ENCODE measurements at regions not wholly inside any gene's neighbourhood (a gene's known extent, or its start where the extent isn't known, plus 50 kb on each side); places are given as distances from the start of the nearest gene placed in this dataset.
A peak's percentile ranks its signal among the peaks of the same experiment; 100 is the strongest.

DNA sequence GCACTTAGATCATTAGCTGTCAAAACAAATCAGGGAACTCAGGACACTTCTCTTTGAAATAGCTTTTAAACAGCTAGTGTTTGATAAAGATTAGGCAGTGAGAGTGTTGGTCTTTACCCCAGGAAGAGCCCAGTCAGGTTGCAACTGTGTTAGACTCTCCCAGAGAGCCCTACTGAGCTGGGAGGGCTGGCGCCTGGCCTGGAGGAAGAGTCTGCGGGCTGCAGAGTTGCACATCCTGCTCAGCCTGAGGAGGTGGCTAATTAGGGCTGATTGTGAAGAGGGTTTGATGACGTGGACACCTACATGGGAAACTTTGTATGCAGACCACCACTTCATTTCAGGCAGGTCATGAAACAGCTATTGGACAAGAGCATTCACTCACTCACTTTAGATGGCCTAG is 112.0 kb downstream of the TMEM174 start:
- H3K36me3 ChIP-seq (ENCODE audit: low read depth): no peaks in the 10 kb centered on the region
- DNase-seq: no peak
- ATAC-seq: no peak
- intact Hi-C loops (cut with DNase I, micrococcal nuclease): no loop called here
- no peaks in the 10 kb centered on the region for H3K4me1 ChIP-seq (ENCODE audit: low read depth)
- H3K4me3 ChIP-seq: no peak overlapping the region
- TF ChIP-seq, protein P1, sequence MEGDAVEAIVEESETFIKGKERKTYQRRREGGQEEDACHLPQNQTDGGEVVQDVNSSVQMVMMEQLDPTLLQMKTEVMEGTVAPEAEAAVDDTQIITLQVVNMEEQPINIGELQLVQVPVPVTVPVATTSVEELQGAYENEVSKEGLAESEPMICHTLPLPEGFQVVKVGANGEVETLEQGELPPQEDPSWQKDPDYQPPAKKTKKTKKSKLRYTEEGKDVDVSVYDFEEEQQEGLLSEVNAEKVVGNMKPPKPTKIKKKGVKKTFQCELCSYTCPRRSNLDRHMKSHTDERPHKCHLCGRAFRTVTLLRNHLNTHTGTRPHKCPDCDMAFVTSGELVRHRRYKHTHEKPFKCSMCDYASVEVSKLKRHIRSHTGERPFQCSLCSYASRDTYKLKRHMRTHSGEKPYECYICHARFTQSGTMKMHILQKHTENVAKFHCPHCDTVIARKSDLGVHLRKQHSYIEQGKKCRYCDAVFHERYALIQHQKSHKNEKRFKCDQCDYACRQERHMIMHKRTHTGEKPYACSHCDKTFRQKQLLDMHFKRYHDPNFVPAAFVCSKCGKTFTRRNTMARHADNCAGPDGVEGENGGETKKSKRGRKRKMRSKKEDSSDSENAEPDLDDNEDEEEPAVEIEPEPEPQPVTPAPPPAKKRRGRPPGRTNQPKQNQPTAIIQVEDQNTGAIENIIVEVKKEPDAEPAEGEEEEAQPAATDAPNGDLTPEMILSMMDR (IDR thresholded peaks at IDR 0.05): no peak
- no peaks in the 10 kb centered on the region for H3K9me3 ChIP-seq

DNA sequence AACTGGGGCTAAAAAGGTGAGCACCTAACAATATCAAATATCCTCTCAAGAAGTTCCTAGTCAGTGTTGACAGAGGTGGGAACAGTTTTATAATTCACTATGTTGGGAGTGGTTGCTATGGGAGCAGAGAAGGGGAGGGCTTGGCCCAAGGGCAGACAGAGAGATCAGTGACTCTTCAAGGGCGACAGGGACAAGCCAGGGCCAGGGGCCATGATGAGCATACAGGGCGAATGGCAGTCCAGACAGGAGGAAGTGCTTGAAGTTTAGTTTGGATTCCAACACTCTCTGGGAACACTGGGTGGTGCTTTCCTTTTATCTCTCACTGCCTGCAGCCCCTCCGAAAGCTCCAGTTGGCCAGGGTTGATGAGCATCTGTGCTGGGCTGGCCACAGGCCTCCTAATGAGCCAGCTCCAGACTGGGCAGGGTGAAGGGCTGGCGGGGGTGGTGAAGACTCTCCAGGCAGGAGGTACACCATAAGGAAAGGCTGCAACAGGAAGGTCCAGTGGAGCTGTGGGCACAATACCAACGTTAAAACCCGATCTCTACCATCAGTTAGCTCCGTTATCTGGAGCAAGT is 111.3 kb downstream of the TMEM174 start:
- intact Hi-C loops (cut with DNase I, micrococcal nuclease): no loop called here
- DNase-seq (no peak), ATAC-seq (no peak)
- TF ChIP-seq, protein P1 (IDR thresholded peaks at IDR 0.05): no peak
- H3K4me1 ChIP-seq (ENCODE audit: low read depth): no peaks in the 10 kb centered on the region
- H3K4me3 ChIP-seq: no peak overlapping the region
- no peaks in the 10 kb centered on the region for H3K36me3 ChIP-seq (ENCODE audit: low read depth)
- no peaks in the 10 kb centered on the region for H3K9me3 ChIP-seq

DNA sequence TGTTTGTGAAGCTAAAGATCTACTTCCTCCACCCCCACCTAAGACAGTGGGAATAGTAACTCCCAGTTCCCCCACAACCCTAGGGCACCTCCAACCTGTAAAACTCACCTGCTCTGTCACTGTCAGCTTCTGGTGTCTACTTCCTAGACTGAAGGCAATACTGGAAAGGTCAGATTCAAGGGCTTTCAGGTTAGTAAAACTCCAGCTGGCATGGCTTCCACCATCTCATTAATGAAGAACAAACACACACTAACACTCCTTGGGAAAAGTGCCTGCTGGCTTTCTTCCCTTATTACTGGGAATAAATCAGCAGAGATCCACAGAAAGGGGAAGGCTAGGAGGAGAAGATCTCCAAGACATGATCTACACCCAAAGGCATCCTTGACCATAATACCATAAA is 109.9 kb downstream of the TMEM174 start:
- no peaks in the 10 kb centered on the region for H3K4me1 ChIP-seq (ENCODE audit: low read depth)
- H3K9me3 ChIP-seq: no peaks in the 10 kb centered on the region
- TF ChIP-seq, protein P1 (IDR thresholded peaks at IDR 0.05): no peak
- H3K4me3 ChIP-seq: no peak overlapping the region
- ATAC-seq (no peak), DNase-seq (no peak)
- intact Hi-C loops (cut with DNase I, micrococcal nuclease): no loop called here
- H3K36me3 ChIP-seq (ENCODE audit: low read depth): no peaks in the 10 kb centered on the region

DNA sequence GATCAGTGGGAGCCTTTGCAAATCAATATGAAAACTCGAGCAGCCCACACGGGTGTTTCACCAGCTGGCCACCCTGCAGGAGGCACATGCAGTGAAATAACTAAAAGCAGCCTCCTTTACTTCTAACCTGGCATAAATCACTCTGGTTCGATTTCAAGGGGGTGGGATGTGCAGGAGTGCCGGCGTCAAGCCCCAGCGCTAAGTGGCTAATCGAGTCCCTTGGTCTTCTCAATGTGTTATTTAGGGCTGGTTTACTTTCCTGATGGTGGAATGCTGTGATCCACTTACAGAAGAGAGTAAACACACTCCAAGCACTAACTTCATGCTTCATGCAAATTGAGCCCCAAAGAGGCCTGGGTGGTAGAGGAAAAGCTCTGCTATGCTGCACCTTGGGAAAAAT is 109.4 kb downstream of the TMEM174 start:
- H3K4me1 ChIP-seq (ENCODE audit: low read depth): no peaks in the 10 kb centered on the region
- no peak for DNase-seq
- H3K36me3 ChIP-seq (ENCODE audit: low read depth): no peaks in the 10 kb centered on the region
- no peak overlapping the region for H3K4me3 ChIP-seq
- ATAC-seq: no peak
- intact Hi-C loops (cut with DNase I, micrococcal nuclease): no loop called here
- no peaks in the 10 kb centered on the region for H3K9me3 ChIP-seq
- TF ChIP-seq, protein P1 (IDR thresholded peaks at IDR 0.05): no peak

DNA sequence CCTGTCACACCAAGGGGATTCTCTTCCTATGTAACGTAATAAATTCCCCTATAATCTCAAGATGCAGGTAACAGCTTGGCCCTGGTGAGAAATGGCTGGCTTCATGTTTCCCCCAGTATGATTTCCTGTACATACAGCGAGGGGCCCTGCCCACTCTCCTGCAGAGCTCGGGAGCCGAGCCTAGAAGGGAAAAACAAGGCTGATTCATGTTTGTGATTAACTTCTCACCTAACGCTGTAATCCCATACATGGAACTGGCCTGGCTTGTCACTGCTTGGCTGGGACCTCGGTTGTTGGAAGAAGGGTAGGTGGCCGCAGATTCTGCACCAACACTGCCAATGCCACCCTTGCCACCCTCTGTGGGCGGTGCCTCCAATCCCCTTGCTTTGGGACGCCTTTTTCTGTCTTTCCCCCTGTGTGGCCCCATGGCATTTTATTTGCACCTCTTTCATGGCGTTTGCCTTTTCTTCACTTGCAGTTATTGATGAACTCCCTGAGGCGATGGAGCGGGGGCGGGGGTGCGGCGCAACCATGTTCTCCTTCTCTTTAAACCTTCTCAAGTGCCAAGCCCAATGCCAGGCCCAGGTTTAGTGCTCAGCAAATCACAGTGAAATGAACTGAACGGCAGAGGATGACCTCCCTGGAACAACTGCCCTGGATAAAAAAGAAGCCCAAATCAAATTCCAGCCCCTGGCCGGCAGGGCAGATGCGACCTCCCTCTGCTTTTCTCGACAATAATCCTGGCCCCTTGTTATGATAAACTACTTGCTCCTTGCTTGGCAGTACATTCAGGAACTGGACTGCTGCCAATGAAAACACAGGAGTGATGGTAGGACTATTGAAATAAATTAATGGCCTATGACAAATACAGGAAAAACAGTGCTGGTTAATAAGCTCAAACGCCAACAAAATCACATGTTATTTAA is 108.1 kb downstream of the TMEM174 start:
- ATAC-seq: no peak
- TF ChIP-seq, protein P1 (IDR thresholded peaks at IDR 0.05): no peak
- Histone ChIP-seq H3K4me3 (no peak overlapping the region), H3K4me1 (ENCODE audit: low read depth) (no peaks in the 10 kb centered on the region), H3K9me3 (no peaks in the 10 kb centered on the region), H3K36me3 (ENCODE audit: low read depth) (no peaks in the 10 kb centered on the region)
- intact Hi-C loops (cut with DNase I, micrococcal nuclease): no loop called here
- DNase-seq: peak in 1 of 3 donors; percentile 17
